ENCODE measurements at regions not wholly inside any gene's neighbourhood (a gene's known extent, or its start where the extent isn't known, plus 50 kb on each side); places are given as distances from the start of the nearest gene placed in this dataset.

DNA sequence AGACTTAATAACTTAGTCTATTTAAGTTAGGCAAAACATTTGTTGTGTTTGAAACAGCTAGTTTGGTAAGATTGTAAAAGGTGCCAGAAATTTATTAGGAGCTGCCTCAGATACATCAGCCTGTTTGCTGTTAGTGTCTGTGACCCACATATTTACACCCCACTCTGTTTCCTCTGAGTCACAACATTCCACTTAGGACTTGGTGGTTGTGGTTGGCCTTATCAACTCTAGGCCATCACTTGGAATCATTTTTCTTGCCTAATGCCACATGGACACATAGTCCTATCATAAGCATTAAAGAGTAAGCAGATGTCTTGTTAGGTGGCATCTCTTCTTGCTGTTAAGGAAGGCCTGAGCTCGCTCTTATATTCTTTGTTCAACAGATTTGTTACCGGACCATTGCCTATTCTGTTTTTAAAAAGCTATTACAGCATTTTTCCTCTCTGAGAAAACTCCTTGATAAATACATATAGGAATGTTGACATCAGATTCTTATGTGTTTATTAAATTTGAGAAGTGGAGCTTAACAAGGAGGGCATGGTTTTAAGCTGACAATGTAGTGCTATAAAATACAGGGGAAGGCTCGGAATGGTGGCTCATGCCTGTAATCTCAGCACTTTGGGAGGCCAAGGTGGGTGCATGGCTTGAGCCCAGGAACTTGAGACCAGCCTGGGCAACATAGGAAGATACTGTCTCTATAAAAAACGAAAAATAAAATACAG is 51.2 kb upstream of the PGRMC2 start:
- TF ChIP-seq, protein P1, sequence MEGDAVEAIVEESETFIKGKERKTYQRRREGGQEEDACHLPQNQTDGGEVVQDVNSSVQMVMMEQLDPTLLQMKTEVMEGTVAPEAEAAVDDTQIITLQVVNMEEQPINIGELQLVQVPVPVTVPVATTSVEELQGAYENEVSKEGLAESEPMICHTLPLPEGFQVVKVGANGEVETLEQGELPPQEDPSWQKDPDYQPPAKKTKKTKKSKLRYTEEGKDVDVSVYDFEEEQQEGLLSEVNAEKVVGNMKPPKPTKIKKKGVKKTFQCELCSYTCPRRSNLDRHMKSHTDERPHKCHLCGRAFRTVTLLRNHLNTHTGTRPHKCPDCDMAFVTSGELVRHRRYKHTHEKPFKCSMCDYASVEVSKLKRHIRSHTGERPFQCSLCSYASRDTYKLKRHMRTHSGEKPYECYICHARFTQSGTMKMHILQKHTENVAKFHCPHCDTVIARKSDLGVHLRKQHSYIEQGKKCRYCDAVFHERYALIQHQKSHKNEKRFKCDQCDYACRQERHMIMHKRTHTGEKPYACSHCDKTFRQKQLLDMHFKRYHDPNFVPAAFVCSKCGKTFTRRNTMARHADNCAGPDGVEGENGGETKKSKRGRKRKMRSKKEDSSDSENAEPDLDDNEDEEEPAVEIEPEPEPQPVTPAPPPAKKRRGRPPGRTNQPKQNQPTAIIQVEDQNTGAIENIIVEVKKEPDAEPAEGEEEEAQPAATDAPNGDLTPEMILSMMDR (IDR thresholded peaks at IDR 0.05): no peak
- no peak for TF ChIP-seq POLR2A (IDR thresholded peaks at IDR 0.05)
